ENCODE measurements at regions not wholly inside any gene's neighbourhood (a gene's known extent, or its start where the extent isn't known, plus 50 kb on each side); places are given as distances from the start of the nearest gene placed in this dataset.

- Histone ChIP-seq H3K27me3 (ENCODE audit: insufficient read depth, low read length, poor library complexity, severe bottlenecking) (no peaks in the 10 kb centered on the region), H3K4me3 (ENCODE audit: low read length, poor library complexity, severe bottlenecking) (no peak overlapping the region), H3K9ac (ENCODE audit: low read depth, low read length, poor library complexity, severe bottlenecking) (no peak overlapping the region), H3K36me3 (ENCODE audit: insufficient read depth, low read length) (no peaks in the 10 kb centered on the region), H3K9me3 (ENCODE audit: insufficient read depth, low read depth, low read length) (no peaks in the 10 kb centered on the region), H2AFZ (ENCODE audit: low read length) (no peak overlapping the region), H3F3A (ENCODE audit: low read depth) (no peaks in the 10 kb centered on the region), H3K4me1 (ENCODE audit: insufficient read depth, low read length, poor library complexity, severe bottlenecking) (peaks cover 3% of the 10 kb centered on the region), H3K4me2 (ENCODE audit: low read depth, low read length, poor library complexity, severe bottlenecking) (no peak overlapping the region), H4K20me1 (ENCODE audit: insufficient read depth, low read length, poor library complexity, severe bottlenecking) (no peaks in the 10 kb centered on the region), H3K9me2 (replicated peaks; ENCODE audit: low read depth, low read length) (no peaks in the 10 kb centered on the region), H3K79me2 (ENCODE audit: insufficient read depth, low read length) (no peaks in the 10 kb centered on the region)
- TF ChIP-seq CTCF (conservative IDR thresholded peaks at IDR 0.05; ENCODE audit: low read length) (no peak), EZH2phosphoT487 (IDR thresholded peaks at IDR 0.05; ENCODE audit: borderline replicate concordance) (no peak)
Observed at GRCh38 chr3:132927896-132928295, 110.3 kb upstream of the TMEM108 start.

GRCh38 chr3:132926098-132926497 is 112.1 kb upstream of the TMEM108 start:
- Histone ChIP-seq H3K36me3 (ENCODE audit: insufficient read depth, low read length) (no peaks in the 10 kb centered on the region), H3K79me2 (ENCODE audit: insufficient read depth, low read length) (no peaks in the 10 kb centered on the region)

GRCh38 chr3:132925256-132925930 is 112.8 kb upstream of the TMEM108 start:
- Histone ChIP-seq H3K36me3 (ENCODE audit: insufficient read depth, low read length) (no peaks in the 10 kb centered on the region), H3K4me2 (ENCODE audit: low read depth, low read length, poor library complexity, severe bottlenecking) (no peak overlapping the region), H3K9me3 (ENCODE audit: insufficient read depth, low read depth, low read length) (no peaks in the 10 kb centered on the region), H3K4me3 (ENCODE audit: low read length, poor library complexity, severe bottlenecking) (no peak overlapping the region), H2AFZ (ENCODE audit: low read length) (no peak overlapping the region), H3K9ac (ENCODE audit: low read depth, low read length, poor library complexity, severe bottlenecking) (no peak overlapping the region), H3K27me3 (ENCODE audit: insufficient read depth, low read length, poor library complexity, severe bottlenecking) (no peaks in the 10 kb centered on the region), H4K20me1 (ENCODE audit: insufficient read depth, low read length, poor library complexity, severe bottlenecking) (no peaks in the 10 kb centered on the region), H3K4me1 (ENCODE audit: insufficient read depth, low read length, poor library complexity, severe bottlenecking) (peaks cover 3% of the 10 kb centered on the region), H3K9me2 (replicated peaks; ENCODE audit: low read depth, low read length) (no peaks in the 10 kb centered on the region), H3K79me2 (ENCODE audit: insufficient read depth, low read length) (no peaks in the 10 kb centered on the region), H3F3A (ENCODE audit: low read depth) (no peaks in the 10 kb centered on the region)
- TF ChIP-seq EZH2phosphoT487 (IDR thresholded peaks at IDR 0.05; ENCODE audit: borderline replicate concordance) (no peak), CTCF (conservative IDR thresholded peaks at IDR 0.05; ENCODE audit: low read length) (no peak)

More at GRCh38 chr3:132926098-132926497, 112.1 kb upstream of the TMEM108 start:
- Histone ChIP-seq H3K4me1 (ENCODE audit: insufficient read depth, low read length, poor library complexity, severe bottlenecking) (peaks cover 3% of the 10 kb centered on the region), H4K20me1 (ENCODE audit: insufficient read depth, low read length, poor library complexity, severe bottlenecking) (no peaks in the 10 kb centered on the region), H3K9ac (ENCODE audit: low read depth, low read length, poor library complexity, severe bottlenecking) (no peak overlapping the region), H2AFZ (ENCODE audit: low read length) (no peak overlapping the region), H3K9me3 (ENCODE audit: insufficient read depth, low read depth, low read length) (no peaks in the 10 kb centered on the region), H3K4me2 (ENCODE audit: low read depth, low read length, poor library complexity, severe bottlenecking) (no peak overlapping the region), H3F3A (ENCODE audit: low read depth) (no peaks in the 10 kb centered on the region), H3K9me2 (replicated peaks; ENCODE audit: low read depth, low read length) (no peaks in the 10 kb centered on the region), H3K4me3 (ENCODE audit: low read length, poor library complexity, severe bottlenecking) (no peak overlapping the region), H3K27me3 (ENCODE audit: insufficient read depth, low read length, poor library complexity, severe bottlenecking) (no peaks in the 10 kb centered on the region)
- TF ChIP-seq EZH2phosphoT487 (IDR thresholded peaks at IDR 0.05; ENCODE audit: borderline replicate concordance) (no peak), CTCF (conservative IDR thresholded peaks at IDR 0.05; ENCODE audit: low read length) (no peak)
